Gastrocnemius medialis (tissue), 4 donors: ENCODE measurements at regions not wholly inside any gene's neighbourhood (a gene's known extent, or its start where the extent isn't known, plus 50 kb on each side); places are given as distances from the start of the nearest gene placed in this dataset.
A peak's percentile ranks its signal among the peaks of the same experiment; 100 is the strongest.
"Not testable (repeated sequence)": the region's sequence is repeated elsewhere in the genome, so short reads cannot be mapped to it uniquely, and the experiment has no call there.

ENCODE experiments used
- ATAC-seq, 2 donors: fragments of 150-250 bp; one replicate each; pipeline ENCODE4 v1.9.1; 2016
- DNase-seq, 2 donors: peaks; one replicate each; pipeline ENCODE4 v3.0.0-alpha.2; 2019
- H3K27ac ChIP-seq, 4 donors: fragments of 200-600 bp; sonication (generic); 1 replicate in 1 of 4; 2 replicates in 3 of 4; pipeline ENCODE4 v1.5.1; 2016 to 2018; ENCODE audit warnings: mild to moderate bottlenecking in 2 of 4, moderate library complexity in 1 of 4
- H3K27me3 ChIP-seq, 3 donors: fragments of 200-600 bp; sonication (generic) in 2 of 3; 1 replicate in 1 of 3; 2 replicates in 2 of 3; pipeline versions ENCODE4 v1.5.1 to v1.6.0; 2016 to 2019; ENCODE audit warnings: mild to moderate bottlenecking in 1 of 3, moderate library complexity in 1 of 3
- H3K36me3 ChIP-seq, 2 donors: fragments of 200-600 bp; sonication (generic) in 1 of 2; one replicate each; pipeline ENCODE4 v1.5.1; 2017 to 2018
- H3K4me1 ChIP-seq, 2 donors: fragments of 200-600 bp; sonication (generic) in 1 of 2; one replicate each; pipeline ENCODE4 v1.5.1; 2016 to 2017; ENCODE audit warnings: mild to moderate bottlenecking in 2 of 2
- H3K4me3 ChIP-seq, 4 donors: fragments of 200-600 bp; sonication (generic) in 3 of 4; 1 replicate in 1 of 4; 2 replicates in 3 of 4; pipeline ENCODE4 v1.5.1; 2016 to 2019; ENCODE audit warnings: mild to moderate bottlenecking in 2 of 4
- H3K9me3 ChIP-seq, 3 donors: fragments of 200-600 bp; sonication (generic) in 2 of 3; 1 replicate in 1 of 3; 2 replicates in 2 of 3; pipeline ENCODE4 v1.5.1; 2016 to 2019
- CTCF ChIP-seq, 5 experiments: fragments of 450-650 bp in 3 of 5; fragments of 200-600 bp in 2 of 5; sonication (generic) in 2 of 5; IDR thresholded peaks in 4 of 5; conservative IDR thresholded peaks in 1 of 5; 1 replicate in 4 of 5; 2 replicates in 1 of 5; pipeline ENCODE4 v1.5.1; 2016 to 2019; ENCODE audit warnings: antibody characterized with exemption in 5 of 5, mild to moderate bottlenecking in 3 of 5, moderate library complexity in 3 of 5
- POLR2A ChIP-seq, 2 donors: fragments of 450-650 bp; IDR thresholded peaks; one replicate each; pipeline ENCODE4 v1.6.1; 2017; ENCODE audit warnings: antibody characterized with exemption in 2 of 2, mild to moderate bottlenecking in 2 of 2, moderate library complexity in 2 of 2
- in situ Hi-C, 4 donors: fragments of 200-750 bp; cut with MboI; loops; one replicate each; pipeline versions ENCODE4 v1.15.0 to v1.8.0; 2017; ENCODE audit warnings: low sequenced_read_pairs in 4 of 4
- intact Hi-C: fragments of 100-400 bp; cut with DNase I; formaldehyde crosslinking; loops from one replicate; pipeline ENCODE4 v1.15.1; 2023; ENCODE audit warnings: low total_unique reads

DNA sequence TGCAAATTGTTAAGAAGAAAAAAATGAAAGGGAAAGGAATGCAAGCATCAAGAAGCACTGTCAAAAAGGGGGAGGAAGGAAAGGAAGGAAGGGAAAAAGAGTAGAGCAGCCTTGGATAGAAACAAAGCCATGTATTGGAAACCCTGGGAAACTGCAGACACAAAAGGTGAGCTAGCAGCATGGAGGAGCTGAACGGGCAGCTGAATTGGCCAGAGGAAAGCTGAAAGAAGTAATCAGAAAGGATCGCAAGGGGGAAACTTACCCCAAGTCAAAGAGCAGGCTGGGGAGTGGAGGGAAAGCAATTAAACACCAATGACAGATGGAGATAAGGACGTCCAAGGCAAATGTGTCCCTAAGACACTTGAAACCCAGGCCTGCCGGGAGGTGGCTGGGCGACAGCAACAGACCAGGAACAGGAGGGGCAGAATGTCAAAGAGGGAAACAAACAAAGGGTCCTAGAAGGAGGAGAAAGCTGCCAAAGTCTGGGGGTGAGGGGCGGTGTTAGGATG, 93.8 kb upstream of the SVIL start:
- DNase-seq (no peak), ATAC-seq (peak in 1 of 2 donors; percentile 22)
- TF ChIP-seq POLR2A (IDR thresholded peaks at IDR 0.05) (no peak), CTCF (IDR thresholded peaks at IDR 0.05 in 4 of 5, conservative IDR thresholded peaks at IDR 0.05 in 1 of 5) (no peak)
- intact Hi-C loops (no loop called here), in situ Hi-C loops (loop anchor here in 1 of 4 donors (10.0 kb wide), 1 partner anchor 74 kb away; no protein-coding TSS in a partner anchor)
- H3K27me3 ChIP-seq, result no peaks in the 10 kb centered on the region
- H3K36me3 ChIP-seq, result no peaks in the 10 kb centered on the region
- no peaks in the 10 kb centered on the region for H3K9me3 ChIP-seq
- peak overlapping the region in 2 of 4 donors; percentile 22 to 30 for H3K4me3 ChIP-seq
- peak overlapping the region; percentile 65 to 99 (median 86) for H3K27ac ChIP-seq
- peaks cover 66% of the 10 kb centered on the region in 2 donors for H3K4me1 ChIP-seq

DNA sequence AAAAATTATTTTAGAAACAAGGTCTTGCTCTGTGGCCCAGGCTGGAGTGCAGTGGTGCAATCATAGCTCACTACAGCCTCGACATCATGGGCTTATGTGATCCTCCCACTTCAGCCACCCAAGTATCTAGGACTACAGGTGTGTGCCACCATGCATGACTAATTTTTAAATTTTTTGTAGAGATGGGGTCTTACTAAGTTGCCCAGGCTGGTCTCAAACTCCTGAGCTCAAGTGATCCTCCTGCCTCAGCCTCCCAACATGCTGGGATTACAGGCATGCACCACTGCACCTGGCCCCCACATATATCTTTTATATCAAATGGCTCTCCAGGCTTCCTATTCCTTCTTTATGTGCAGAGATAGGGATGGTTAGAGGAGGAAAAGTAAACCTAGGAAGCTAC, 91.2 kb upstream of the SVIL start:
- H3K9me3 ChIP-seq, DNase-seq, H3K4me3 ChIP-seq, H3K27me3 ChIP-seq, ATAC-seq, intact Hi-C loops, H3K36me3 ChIP-seq: not testable (repeated sequence)
- peaks cover 42 to 48% of the 10 kb centered on the region in 2 donors for H3K4me1 ChIP-seq
- H3K27ac ChIP-seq, result peak overlapping the region in 1 of 4 donors; percentile 39
- in situ Hi-C loops, result loop anchor here in 1 of 4 donors (10.0 kb wide), 1 partner anchor 71 kb away; no protein-coding TSS in a partner anchor

DNA sequence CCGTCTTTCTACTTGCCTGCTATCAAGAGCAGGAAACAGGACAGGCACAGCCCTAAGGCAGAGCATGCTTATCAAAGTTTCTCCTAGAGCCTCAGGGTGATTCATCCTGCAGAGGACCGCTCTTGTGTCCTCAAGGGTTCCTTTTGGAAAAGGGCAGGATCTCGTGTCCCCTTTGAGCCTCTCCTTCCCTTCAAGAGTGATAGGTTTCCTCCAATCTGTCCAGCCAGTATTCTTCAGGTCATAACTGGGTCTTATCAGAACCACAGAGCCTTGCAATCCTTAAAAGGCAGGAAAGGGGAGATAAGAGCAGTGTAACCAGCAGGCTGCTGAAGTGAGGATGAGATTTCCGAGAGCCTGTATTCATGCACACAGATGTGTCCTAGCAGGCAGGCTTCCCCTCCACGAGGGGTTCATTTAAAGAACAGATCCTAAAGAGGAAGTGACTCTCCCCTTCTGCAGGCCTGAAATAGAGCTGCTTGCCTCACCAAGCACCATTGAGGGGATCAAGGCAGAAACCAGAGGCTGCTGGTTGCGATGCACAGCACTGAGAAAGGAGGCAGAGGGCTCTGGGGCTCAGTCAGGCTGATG, 90.5 kb upstream of the SVIL start:
- DNase-seq, result no peak
- peaks cover 0 to 4% of the 10 kb centered on the region in 2 donors for H3K36me3 ChIP-seq
- ATAC-seq, result no peak
- H3K9me3 ChIP-seq, result no peaks in the 10 kb centered on the region
- H3K27ac ChIP-seq, result peak overlapping the region in 3 of 4 donors; percentile 4 to 39 (median 35)
- TF ChIP-seq CTCF (IDR thresholded peaks at IDR 0.05 in 4 of 5, conservative IDR thresholded peaks at IDR 0.05 in 1 of 5) (no peak), POLR2A (IDR thresholded peaks at IDR 0.05) (no peak)
- peaks cover 35 to 46% of the 10 kb centered on the region in 2 donors for H3K4me1 ChIP-seq
- in situ Hi-C loops (loop anchor here in 1 of 4 donors (10.0 kb wide), 1 partner anchor 70 kb away; no protein-coding TSS in a partner anchor), intact Hi-C loops (no loop called here)
- no peaks in the 10 kb centered on the region for H3K27me3 ChIP-seq
- H3K4me3 ChIP-seq, result no peak overlapping the region

DNA sequence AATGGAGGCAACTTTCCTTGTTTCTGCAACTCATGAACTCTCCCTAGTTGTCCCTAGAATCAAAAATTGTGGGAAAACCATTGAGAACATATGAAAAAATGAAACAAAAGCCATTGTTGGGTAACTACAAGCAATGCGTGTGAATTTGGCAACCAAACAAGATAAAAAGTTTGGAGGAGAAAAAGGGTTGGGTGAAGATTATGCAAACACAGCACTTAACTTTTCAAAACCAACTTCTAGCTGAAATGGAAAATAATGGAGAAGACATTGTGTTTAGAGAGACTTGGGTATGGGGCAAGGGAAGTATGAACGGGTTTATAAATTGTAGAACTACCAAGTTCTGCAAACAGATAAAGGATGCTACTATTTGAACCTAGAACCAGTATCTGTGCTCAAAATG, 89.0 kb upstream of the SVIL start:
- H3K27ac ChIP-seq, result no peak overlapping the region
- peaks cover 32 to 44% of the 10 kb centered on the region in 2 donors for H3K4me1 ChIP-seq
- in situ Hi-C loops (loop anchor here in 1 of 4 donors (10.0 kb wide), 1 partner anchor 69 kb away; no protein-coding TSS in a partner anchor), intact Hi-C loops (no loop called here)
- DNase-seq, result no peak
- ATAC-seq, result no peak
- no peak overlapping the region for H3K4me3 ChIP-seq
- H3K36me3 ChIP-seq, result peaks cover 0 to 5% of the 10 kb centered on the region in 2 donors
- no peak for TF ChIP-seq CTCF (IDR thresholded peaks at IDR 0.05 in 4 of 5, conservative IDR thresholded peaks at IDR 0.05 in 1 of 5)
- no peak for TF ChIP-seq POLR2A (IDR thresholded peaks at IDR 0.05)
- H3K9me3 ChIP-seq, result no peaks in the 10 kb centered on the region
- no peaks in the 10 kb centered on the region for H3K27me3 ChIP-seq

DNA sequence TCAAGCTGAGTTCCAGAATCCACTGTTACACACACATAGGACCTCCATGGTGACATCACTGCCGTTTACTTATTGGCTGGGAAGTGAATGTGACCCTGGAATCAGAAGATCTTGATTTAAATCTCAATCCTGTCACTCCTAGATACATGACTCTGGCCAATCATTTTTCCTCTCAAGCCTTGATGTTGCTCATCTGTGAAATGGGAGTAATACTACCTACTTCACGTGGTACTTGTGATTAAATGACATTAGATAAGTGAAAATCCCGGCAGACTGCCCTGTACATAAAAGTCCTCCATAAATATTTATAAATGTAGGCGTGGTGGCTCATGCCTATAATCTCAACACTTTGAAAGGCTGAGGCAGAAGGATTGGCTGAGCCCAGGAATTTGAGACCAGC, 88.0 kb upstream of the SVIL start:
- no peak for ATAC-seq
- H3K36me3 ChIP-seq, result peaks cover 0 to 5% of the 10 kb centered on the region in 2 donors
- in situ Hi-C loops (loop anchor here in 1 of 4 donors (10.0 kb wide), 1 partner anchor 68 kb away; no protein-coding TSS in a partner anchor), intact Hi-C loops (no loop called here)
- no peak overlapping the region for H3K4me3 ChIP-seq
- no peak for DNase-seq
- peaks cover 27 to 44% of the 10 kb centered on the region in 2 donors for H3K4me1 ChIP-seq
- H3K27me3 ChIP-seq, result no peaks in the 10 kb centered on the region
- no peaks in the 10 kb centered on the region for H3K9me3 ChIP-seq
- TF ChIP-seq POLR2A (IDR thresholded peaks at IDR 0.05) (no peak), CTCF (IDR thresholded peaks at IDR 0.05 in 4 of 5, conservative IDR thresholded peaks at IDR 0.05 in 1 of 5) (no peak)
- no peak overlapping the region for H3K27ac ChIP-seq
